Retinal pigment epithelial cell (primary cell): ENCODE measurements at regions not wholly inside any gene's neighbourhood (a gene's known extent, or its start where the extent isn't known, plus 50 kb on each side); places are given as distances from the start of the nearest gene placed in this dataset.

Experiments
- DNase-seq: peaks from one replicate; pipeline ENCODE4 v3.0.0-alpha.2; 2010; ENCODE audit warnings: low read depth
- H3K4me3 ChIP-seq: 2 replicates; pipeline ENCODE4 v1.5.1; 2011; ENCODE audit warnings: mild to moderate bottlenecking, low read length, control low read depth, moderate library complexity
- CTCF ChIP-seq: conservative IDR thresholded peaks from 2 replicates; pipeline ENCODE4 v1.5.1; 2011; ENCODE audit warnings: low read depth, low read length, control low read depth, inconsistent platforms

- H3K4me3 ChIP-seq, result no peak overlapping the region
- DNase-seq, result no peak
- TF ChIP-seq CTCF, result no peak
Observed at GRCh38 chr20:24786646-24787045, 162.4 kb upstream of the CST7 start.

- TF ChIP-seq CTCF, result no peak
- no peak for DNase-seq
Observed at GRCh38 chr20:24787071-24787470, 162.0 kb upstream of the CST7 start.

GRCh38 chr20:24787621-24788020 is 161.4 kb upstream of the CST7 start:
- no peak overlapping the region for H3K4me3 ChIP-seq
- no peak for TF ChIP-seq CTCF
- no peak for DNase-seq

More at GRCh38 chr20:24787071-24787470, 162.0 kb upstream of the CST7 start:
- H3K4me3 ChIP-seq, result no peak overlapping the region

GRCh38 chr20:24789877-24790276 is 159.2 kb upstream of the CST7 start:
- TF ChIP-seq CTCF, result no peak
- H3K4me3 ChIP-seq, result no peak overlapping the region
- no peak for DNase-seq

DNA sequence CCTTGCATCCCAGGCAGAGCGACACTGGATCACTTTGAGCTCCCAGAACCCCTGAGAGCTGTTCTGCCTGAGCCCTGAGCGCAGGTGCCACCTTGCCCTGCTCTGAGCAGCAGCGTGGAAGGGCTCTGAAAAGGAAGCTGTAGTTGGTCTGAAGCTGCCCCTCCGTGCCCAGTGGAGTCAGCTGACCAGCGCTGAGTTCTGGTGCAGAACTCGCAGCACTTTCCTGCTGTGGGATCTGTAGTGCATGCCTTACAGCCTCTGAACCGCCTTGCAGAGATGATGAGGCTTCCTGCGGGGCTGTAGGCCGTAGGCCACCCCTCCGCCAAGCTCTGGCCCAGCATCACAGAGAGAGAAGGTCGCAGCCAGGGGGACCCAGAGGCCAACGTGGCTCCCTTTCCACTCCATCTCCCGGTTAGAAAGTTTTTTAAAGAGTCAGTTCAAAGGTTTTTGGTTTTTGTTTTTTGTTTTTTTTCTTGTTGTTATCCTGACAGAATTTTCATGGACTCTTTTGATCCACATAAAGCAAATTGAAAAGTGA is 158.3 kb upstream of the CST7 start:
- no peak for DNase-seq

GRCh38 chr20:24791953-24792352 is 157.1 kb upstream of the CST7 start:
- TF ChIP-seq CTCF, result no peak
- no peak for DNase-seq

More for the DNA sequence above, 158.3 kb upstream of the CST7 start:
- H3K4me3 ChIP-seq, result no peak overlapping the region
- TF ChIP-seq CTCF, result no peak

DNA sequence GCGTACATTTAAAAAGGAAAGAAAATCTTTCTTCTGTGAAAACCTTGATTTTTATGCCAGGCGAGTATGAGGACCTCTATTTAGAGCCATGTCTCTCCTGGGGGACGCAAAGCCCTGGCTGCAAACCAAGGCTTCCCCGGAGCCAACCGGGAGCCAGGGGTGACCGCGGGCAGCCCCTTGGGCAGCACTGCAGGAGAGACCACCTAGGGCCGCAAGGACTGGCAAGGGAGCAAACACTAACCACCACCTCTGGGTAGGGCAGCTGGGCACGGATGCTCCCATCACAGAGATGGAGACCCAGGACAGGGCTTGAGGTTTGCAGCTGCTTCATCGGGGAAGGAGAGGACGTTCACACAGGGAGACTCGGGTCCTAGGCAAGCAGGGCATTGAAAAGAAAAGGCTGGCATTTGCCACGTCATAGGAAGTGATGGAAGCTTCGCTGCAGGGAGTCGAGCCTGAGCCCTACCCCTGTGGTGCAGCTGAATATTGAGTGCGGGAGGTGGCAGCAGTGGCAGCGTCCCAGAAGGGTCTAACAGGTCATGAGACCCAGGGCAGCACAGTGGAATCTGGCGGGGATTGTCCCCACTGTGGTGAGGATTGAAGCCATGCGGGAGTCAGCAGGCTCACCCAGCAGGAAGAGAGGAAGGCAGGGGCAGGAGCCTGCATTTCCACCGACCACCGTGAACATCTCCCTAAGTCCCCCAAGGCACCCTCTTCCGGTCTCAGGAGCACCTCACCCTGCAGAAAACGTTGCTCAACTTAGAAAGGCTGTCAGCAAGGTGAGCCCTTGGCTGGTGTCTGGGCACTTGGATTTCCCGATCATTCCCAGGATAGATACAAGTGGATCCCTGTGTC is 156.2 kb upstream of the CST7 start:
- no peak for DNase-seq
- H3K4me3 ChIP-seq, result no peak overlapping the region
- TF ChIP-seq CTCF, result no peak

More at GRCh38 chr20:24791953-24792352, 157.1 kb upstream of the CST7 start:
- H3K4me3 ChIP-seq, result no peak overlapping the region
